Dendritic cell treated with granulocyte-macrophage colony-stimulating factor and Interleukin-4, amounts not matched to agents 40 ng/mL and 50 ng/mL, for 4 days (primary cell): ENCODE measurements at regions not wholly inside any gene's neighbourhood (a gene's known extent, or its start where the extent isn't known, plus 50 kb on each side); places are given as distances from the start of the nearest gene placed in this dataset.
"Not testable (repeated sequence)": the region's sequence is repeated elsewhere in the genome, so short reads cannot be mapped to it uniquely, and the experiment has no call there.

Experiments
- H3K27ac Mint-ChIP-seq: one replicate; pipeline ENCODE4 v1.8.0; 2022; ENCODE audit warnings: mild to moderate bottlenecking, mixed read lengths
- H3K27me3 Mint-ChIP-seq: one replicate; pipeline ENCODE4 v1.8.0; 2022; ENCODE audit warnings: mild to moderate bottlenecking, mixed read lengths
- H3K36me3 Mint-ChIP-seq: one replicate; pipeline ENCODE4 v1.8.0; 2022; ENCODE audit warnings: low read depth, mixed read lengths
- H3K4me1 Mint-ChIP-seq: one replicate; pipeline ENCODE4 v1.8.0; 2022; ENCODE audit warnings: low read depth, mixed read lengths
- H3K4me3 Mint-ChIP-seq: one replicate; pipeline ENCODE4 v1.8.0; 2022; ENCODE audit warnings: mild to moderate bottlenecking, moderate library complexity, mixed read lengths
- H3K9me3 Mint-ChIP-seq: one replicate; pipeline ENCODE4 v1.8.0; 2022; ENCODE audit warnings: mixed read lengths
- intact Hi-C: fragments of 100-400 bp; cut with micrococcal nuclease; formaldehyde crosslinking; loops from one replicate; pipeline ENCODE4 v1.15.0; 2022

GRCh38 chr3:61409638-61410037, 151.7 kb upstream of the PTPRG start:
- Mint-ChIP-seq H3K9me3 (no peaks in the 10 kb centered on the region), H3K4me3 (no peak overlapping the region), H3K36me3 (no peaks in the 10 kb centered on the region), H3K27me3 (no peaks in the 10 kb centered on the region), H3K4me1 (no peaks in the 10 kb centered on the region), H3K27ac (no peak overlapping the region)
- intact Hi-C loops, result no loop called here

GRCh38 chr3:61410358-61410757, 151.0 kb upstream of the PTPRG start:
- H3K27me3 Mint-ChIP-seq, H3K4me3 Mint-ChIP-seq, H3K36me3 Mint-ChIP-seq, H3K27ac Mint-ChIP-seq, H3K4me1 Mint-ChIP-seq, intact Hi-C loops, H3K9me3 Mint-ChIP-seq: not testable (repeated sequence)

- no peaks in the 10 kb centered on the region for H3K4me1 Mint-ChIP-seq
- no peak overlapping the region for H3K27ac Mint-ChIP-seq
- no peaks in the 10 kb centered on the region for H3K9me3 Mint-ChIP-seq
- no peaks in the 10 kb centered on the region for H3K36me3 Mint-ChIP-seq
- no peak overlapping the region for H3K4me3 Mint-ChIP-seq
- intact Hi-C loops, result no loop called here
- no peaks in the 10 kb centered on the region for H3K27me3 Mint-ChIP-seq
These were observed 150.2 kb upstream of the PTPRG start for GRCh38 chr3:61411009-61411662.

- H3K4me1 Mint-ChIP-seq, result no peaks in the 10 kb centered on the region
- H3K4me3 Mint-ChIP-seq, result no peak overlapping the region
- no peaks in the 10 kb centered on the region for H3K36me3 Mint-ChIP-seq
- H3K27me3 Mint-ChIP-seq, result no peaks in the 10 kb centered on the region
- H3K9me3 Mint-ChIP-seq, result no peaks in the 10 kb centered on the region
- H3K27ac Mint-ChIP-seq, result no peak overlapping the region
- intact Hi-C loops, result no loop called here
These were observed 146.9 kb upstream of the PTPRG start for GRCh38 chr3:61414456-61414855.

GRCh38 chr3:61415201-61415600, 146.2 kb upstream of the PTPRG start:
- Mint-ChIP-seq H3K36me3 (no peaks in the 10 kb centered on the region), H3K4me1 (no peaks in the 10 kb centered on the region), H3K27ac (no peak overlapping the region), H3K27me3 (no peaks in the 10 kb centered on the region), H3K9me3 (no peaks in the 10 kb centered on the region), H3K4me3 (no peak overlapping the region)
- intact Hi-C loops, result no loop called here

- no peaks in the 10 kb centered on the region for H3K4me1 Mint-ChIP-seq
- no peaks in the 10 kb centered on the region for H3K36me3 Mint-ChIP-seq
These were observed 144.8 kb upstream of the PTPRG start for GRCh38 chr3:61416618-61417017.

GRCh38 chr3:61417352-61417751, 144.0 kb upstream of the PTPRG start:
- Mint-ChIP-seq H3K36me3 (no peaks in the 10 kb centered on the region), H3K27me3 (no peaks in the 10 kb centered on the region), H3K4me3 (no peak overlapping the region), H3K27ac (no peak overlapping the region), H3K9me3 (no peaks in the 10 kb centered on the region), H3K4me1 (no peaks in the 10 kb centered on the region)
- intact Hi-C loops, result no loop called here

More at GRCh38 chr3:61416618-61417017, 144.8 kb upstream of the PTPRG start:
- intact Hi-C loops, result no loop called here
- Mint-ChIP-seq H3K4me3 (no peak overlapping the region), H3K27me3 (no peaks in the 10 kb centered on the region), H3K27ac (no peak overlapping the region), H3K9me3 (no peaks in the 10 kb centered on the region)

- Mint-ChIP-seq H3K4me1 (no peaks in the 10 kb centered on the region), H3K36me3 (no peaks in the 10 kb centered on the region), H3K9me3 (peaks cover 9% of the 10 kb centered on the region), H3K27me3 (no peaks in the 10 kb centered on the region), H3K4me3 (no peak overlapping the region), H3K27ac (no peak overlapping the region)
- intact Hi-C loops, result no loop called here
These were observed 141.1 kb upstream of the PTPRG start for GRCh38 chr3:61420136-61420759.

- Mint-ChIP-seq H3K36me3 (no peaks in the 10 kb centered on the region), H3K27me3 (no peaks in the 10 kb centered on the region), H3K9me3 (peaks cover 13% of the 10 kb centered on the region), H3K27ac (no peak overlapping the region), H3K4me1 (no peaks in the 10 kb centered on the region), H3K4me3 (no peak overlapping the region)
- intact Hi-C loops, result no loop called here
These were observed 138.3 kb upstream of the PTPRG start for GRCh38 chr3:61422945-61423673.

- Mint-ChIP-seq H3K36me3 (no peaks in the 10 kb centered on the region), H3K9me3 (peaks cover 13% of the 10 kb centered on the region), H3K4me3 (no peak overlapping the region), H3K27ac (no peak overlapping the region), H3K27me3 (no peaks in the 10 kb centered on the region), H3K4me1 (no peaks in the 10 kb centered on the region)
- intact Hi-C loops, result no loop called here
These were observed 136.0 kb upstream of the PTPRG start for GRCh38 chr3:61425356-61425755.

- intact Hi-C loops, result no loop called here
- no peaks in the 10 kb centered on the region for H3K4me1 Mint-ChIP-seq
- no peak overlapping the region for H3K4me3 Mint-ChIP-seq
- H3K36me3 Mint-ChIP-seq, result no peaks in the 10 kb centered on the region
- H3K9me3 Mint-ChIP-seq, result peaks cover 13% of the 10 kb centered on the region
- no peaks in the 10 kb centered on the region for H3K27me3 Mint-ChIP-seq
- H3K27ac Mint-ChIP-seq, result no peak overlapping the region
These were observed 132.3 kb upstream of the PTPRG start for GRCh38 chr3:61429106-61429505.

GRCh38 chr3:61434901-61435300, 126.5 kb upstream of the PTPRG start:
- H3K4me1 Mint-ChIP-seq, intact Hi-C loops, H3K4me3 Mint-ChIP-seq, H3K27me3 Mint-ChIP-seq, H3K27ac Mint-ChIP-seq, H3K9me3 Mint-ChIP-seq, H3K36me3 Mint-ChIP-seq: not testable (repeated sequence)

GRCh38 chr3:61435361-61435760, 126.0 kb upstream of the PTPRG start:
- H3K9me3 Mint-ChIP-seq, H3K27me3 Mint-ChIP-seq, intact Hi-C loops, H3K4me3 Mint-ChIP-seq, H3K4me1 Mint-ChIP-seq, H3K36me3 Mint-ChIP-seq, H3K27ac Mint-ChIP-seq: not testable (repeated sequence)

GRCh38 chr3:61438253-61439121, 122.9 kb upstream of the PTPRG start:
- Mint-ChIP-seq H3K27me3 (no peaks in the 10 kb centered on the region), H3K27ac (no peak overlapping the region), H3K4me1 (no peaks in the 10 kb centered on the region), H3K9me3 (peaks cover 22% of the 10 kb centered on the region), H3K4me3 (no peak overlapping the region), H3K36me3 (no peaks in the 10 kb centered on the region)
- intact Hi-C loops, result no loop called here
